ENCODE measurements at regions not wholly inside any gene's neighbourhood (a gene's known extent, or its start where the extent isn't known, plus 50 kb on each side); places are given as distances from the start of the nearest gene placed in this dataset.

DNA sequence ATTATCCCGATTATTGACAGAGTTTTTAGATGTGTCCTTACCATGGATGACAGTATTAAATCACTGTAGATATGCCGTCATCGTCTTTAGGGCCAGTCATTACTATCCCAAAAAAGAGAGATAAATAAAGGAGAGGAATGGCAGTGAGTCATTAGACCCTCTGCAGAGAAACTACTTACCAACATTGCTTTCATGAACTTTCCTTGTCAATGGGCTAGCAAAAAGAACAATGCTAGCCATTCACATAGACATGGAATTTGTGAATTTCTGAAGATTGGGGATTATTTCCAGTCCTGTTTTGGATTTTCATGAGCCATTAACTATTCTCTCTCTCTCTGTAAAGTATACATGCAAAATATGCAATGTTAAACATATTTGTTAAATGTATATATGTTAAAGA is 319.4 kb upstream of the FANCL start (continued):
- TF ChIP-seq, protein P1, sequence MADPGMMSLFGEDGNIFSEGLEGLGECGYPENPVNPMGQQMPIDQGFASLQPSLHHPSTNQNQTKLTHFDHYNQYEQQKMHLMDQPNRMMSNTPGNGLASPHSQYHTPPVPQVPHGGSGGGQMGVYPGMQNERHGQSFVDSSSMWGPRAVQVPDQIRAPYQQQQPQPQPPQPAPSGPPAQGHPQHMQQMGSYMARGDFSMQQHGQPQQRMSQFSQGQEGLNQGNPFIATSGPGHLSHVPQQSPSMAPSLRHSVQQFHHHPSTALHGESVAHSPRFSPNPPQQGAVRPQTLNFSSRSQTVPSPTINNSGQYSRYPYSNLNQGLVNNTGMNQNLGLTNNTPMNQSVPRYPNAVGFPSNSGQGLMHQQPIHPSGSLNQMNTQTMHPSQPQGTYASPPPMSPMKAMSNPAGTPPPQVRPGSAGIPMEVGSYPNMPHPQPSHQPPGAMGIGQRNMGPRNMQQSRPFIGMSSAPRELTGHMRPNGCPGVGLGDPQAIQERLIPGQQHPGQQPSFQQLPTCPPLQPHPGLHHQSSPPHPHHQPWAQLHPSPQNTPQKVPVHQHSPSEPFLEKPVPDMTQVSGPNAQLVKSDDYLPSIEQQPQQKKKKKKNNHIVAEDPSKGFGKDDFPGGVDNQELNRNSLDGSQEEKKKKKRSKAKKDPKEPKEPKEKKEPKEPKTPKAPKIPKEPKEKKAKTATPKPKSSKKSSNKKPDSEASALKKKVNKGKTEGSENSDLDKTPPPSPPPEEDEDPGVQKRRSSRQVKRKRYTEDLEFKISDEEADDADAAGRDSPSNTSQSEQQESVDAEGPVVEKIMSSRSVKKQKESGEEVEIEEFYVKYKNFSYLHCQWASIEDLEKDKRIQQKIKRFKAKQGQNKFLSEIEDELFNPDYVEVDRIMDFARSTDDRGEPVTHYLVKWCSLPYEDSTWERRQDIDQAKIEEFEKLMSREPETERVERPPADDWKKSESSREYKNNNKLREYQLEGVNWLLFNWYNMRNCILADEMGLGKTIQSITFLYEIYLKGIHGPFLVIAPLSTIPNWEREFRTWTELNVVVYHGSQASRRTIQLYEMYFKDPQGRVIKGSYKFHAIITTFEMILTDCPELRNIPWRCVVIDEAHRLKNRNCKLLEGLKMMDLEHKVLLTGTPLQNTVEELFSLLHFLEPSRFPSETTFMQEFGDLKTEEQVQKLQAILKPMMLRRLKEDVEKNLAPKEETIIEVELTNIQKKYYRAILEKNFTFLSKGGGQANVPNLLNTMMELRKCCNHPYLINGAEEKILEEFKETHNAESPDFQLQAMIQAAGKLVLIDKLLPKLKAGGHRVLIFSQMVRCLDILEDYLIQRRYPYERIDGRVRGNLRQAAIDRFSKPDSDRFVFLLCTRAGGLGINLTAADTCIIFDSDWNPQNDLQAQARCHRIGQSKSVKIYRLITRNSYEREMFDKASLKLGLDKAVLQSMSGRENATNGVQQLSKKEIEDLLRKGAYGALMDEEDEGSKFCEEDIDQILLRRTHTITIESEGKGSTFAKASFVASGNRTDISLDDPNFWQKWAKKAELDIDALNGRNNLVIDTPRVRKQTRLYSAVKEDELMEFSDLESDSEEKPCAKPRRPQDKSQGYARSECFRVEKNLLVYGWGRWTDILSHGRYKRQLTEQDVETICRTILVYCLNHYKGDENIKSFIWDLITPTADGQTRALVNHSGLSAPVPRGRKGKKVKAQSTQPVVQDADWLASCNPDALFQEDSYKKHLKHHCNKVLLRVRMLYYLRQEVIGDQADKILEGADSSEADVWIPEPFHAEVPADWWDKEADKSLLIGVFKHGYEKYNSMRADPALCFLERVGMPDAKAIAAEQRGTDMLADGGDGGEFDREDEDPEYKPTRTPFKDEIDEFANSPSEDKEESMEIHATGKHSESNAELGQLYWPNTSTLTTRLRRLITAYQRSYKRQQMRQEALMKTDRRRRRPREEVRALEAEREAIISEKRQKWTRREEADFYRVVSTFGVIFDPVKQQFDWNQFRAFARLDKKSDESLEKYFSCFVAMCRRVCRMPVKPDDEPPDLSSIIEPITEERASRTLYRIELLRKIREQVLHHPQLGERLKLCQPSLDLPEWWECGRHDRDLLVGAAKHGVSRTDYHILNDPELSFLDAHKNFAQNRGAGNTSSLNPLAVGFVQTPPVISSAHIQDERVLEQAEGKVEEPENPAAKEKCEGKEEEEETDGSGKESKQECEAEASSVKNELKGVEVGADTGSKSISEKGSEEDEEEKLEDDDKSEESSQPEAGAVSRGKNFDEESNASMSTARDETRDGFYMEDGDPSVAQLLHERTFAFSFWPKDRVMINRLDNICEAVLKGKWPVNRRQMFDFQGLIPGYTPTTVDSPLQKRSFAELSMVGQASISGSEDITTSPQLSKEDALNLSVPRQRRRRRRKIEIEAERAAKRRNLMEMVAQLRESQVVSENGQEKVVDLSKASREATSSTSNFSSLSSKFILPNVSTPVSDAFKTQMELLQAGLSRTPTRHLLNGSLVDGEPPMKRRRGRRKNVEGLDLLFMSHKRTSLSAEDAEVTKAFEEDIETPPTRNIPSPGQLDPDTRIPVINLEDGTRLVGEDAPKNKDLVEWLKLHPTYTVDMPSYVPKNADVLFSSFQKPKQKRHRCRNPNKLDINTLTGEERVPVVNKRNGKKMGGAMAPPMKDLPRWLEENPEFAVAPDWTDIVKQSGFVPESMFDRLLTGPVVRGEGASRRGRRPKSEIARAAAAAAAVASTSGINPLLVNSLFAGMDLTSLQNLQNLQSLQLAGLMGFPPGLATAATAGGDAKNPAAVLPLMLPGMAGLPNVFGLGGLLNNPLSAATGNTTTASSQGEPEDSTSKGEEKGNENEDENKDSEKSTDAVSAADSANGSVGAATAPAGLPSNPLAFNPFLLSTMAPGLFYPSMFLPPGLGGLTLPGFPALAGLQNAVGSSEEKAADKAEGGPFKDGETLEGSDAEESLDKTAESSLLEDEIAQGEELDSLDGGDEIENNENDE (IDR thresholded peaks at IDR 0.05; ENCODE audit: insufficient replicate concordance, low read length): no peak
- TF ChIP-seq ZNF274 (IDR thresholded peaks at IDR 0.05; ENCODE audit: borderline replicate concordance, extremely low read depth, low read length): no peak
- no peak for TF ChIP-seq BRCA1 (IDR thresholded peaks at IDR 0.05; ENCODE audit: low read depth, low read length)
- TF ChIP-seq GTF2F1 (IDR thresholded peaks at IDR 0.05; ENCODE audit: borderline replicate concordance, low read depth, low read length): no peak
- no peak for TF ChIP-seq CBX8 (IDR thresholded peaks at IDR 0.05; ENCODE audit: borderline replicate concordance, low read depth, low read length)
- no peak for TF ChIP-seq CEBPB (IDR thresholded peaks at IDR 0.05; ENCODE audit: low read depth, low read length)
- TF ChIP-seq CTBP2 (IDR thresholded peaks at IDR 0.05; ENCODE audit: borderline replicate concordance, insufficient read depth, insufficient read length, low read length): no peak
- TF ChIP-seq HDAC6 (IDR thresholded peaks at IDR 0.05; ENCODE audit: low read depth, low read length): no peak
- no peak for TF ChIP-seq TAF1 (IDR thresholded peaks at IDR 0.05; ENCODE audit: low read depth, low read length)
- no peak for TF ChIP-seq POLR2A (IDR thresholded peaks at IDR 0.05; ENCODE audit: control extremely low read depth in 1 of 2, low read depth in 2 of 2, low read length in 2 of 2)
- TF ChIP-seq KDM5A (IDR thresholded peaks at IDR 0.05; ENCODE audit: low read length): no peak
- no peak for TF ChIP-seq JUN (IDR thresholded peaks at IDR 0.05; ENCODE audit: low read depth, low read length)
- TF ChIP-seq TEAD4 (IDR thresholded peaks at IDR 0.05; ENCODE audit: low read depth, low read length): no peak
- TF ChIP-seq RXRA (IDR thresholded peaks at IDR 0.05; ENCODE audit: insufficient read depth, low read depth, low read length): no peak
